K562 (cell line): ENCODE measurements at regions not wholly inside any gene's neighbourhood (a gene's known extent, or its start where the extent isn't known, plus 50 kb on each side); places are given as distances from the start of the nearest gene placed in this dataset.
A peak's percentile ranks its signal among the peaks of the same experiment; 100 is the strongest.

Experiments used
- ATF7 ChIP-seq: fragments of 450-650 bp; IDR thresholded peaks from 2 replicates; pipeline ENCODE4 v1.7.1; 2014; ENCODE audit warnings: mild to moderate bottlenecking, moderate library complexity
- CBX3 ChIP-seq, 2 experiments: IDR thresholded peaks; 1 replicate in 1 of 2; 2 replicates in 1 of 2; pipeline ENCODE4 v1.6.1; 2012; ENCODE audit warnings: inconsistent platforms in 2 of 2, low read length in 2 of 2, borderline replicate concordance in 1 of 2, control low read depth in 1 of 2
- CHAMP1 ChIP-seq: fragments of 450-650 bp; IDR thresholded peaks from 2 replicates; pipeline ENCODE4 v1.6.1; 2016; ENCODE audit warnings: mild to moderate bottlenecking
- CREB1 ChIP-seq, 2 experiments: sonication (generic) in 1 of 2; formaldehyde crosslinking in 1 of 2; IDR thresholded peaks; 2 replicates each; pipeline versions ENCODE4 v1.6.1 to v1.8.0; 2012 to 2022; ENCODE audit warnings: inconsistent platforms in 1 of 2, mild to moderate bottlenecking in 1 of 2, missing genetic modification reagents in 1 of 2, moderate library complexity in 1 of 2
- CREB3L1 ChIP-seq: fragments of 450-650 bp; IDR thresholded peaks from 2 replicates; pipeline ENCODE4 v1.6.1; 2014; ENCODE audit warnings: low read depth, mild to moderate bottlenecking, moderate library complexity, borderline replicate concordance
- CREM ChIP-seq: IDR thresholded peaks from 2 replicates; pipeline ENCODE4 v1.6.1; 2014; ENCODE audit warnings: antibody characterized with exemption, low read depth
- DIDO1 ChIP-seq: fragments of 450-650 bp; IDR thresholded peaks from 2 replicates; pipeline ENCODE4 v1.6.1; 2016; ENCODE audit warnings: low read depth, missing biosample characterization, missing genetic modification characterization
- GABPB1 ChIP-seq: sonication (generic); formaldehyde crosslinking; IDR thresholded peaks from 2 replicates; pipeline ENCODE4 v1.8.0; 2022; ENCODE audit warnings: mild to moderate bottlenecking, missing genetic modification reagents
- HCFC1 ChIP-seq: IDR thresholded peaks from 2 replicates; pipeline ENCODE4 v1.6.1; 2012; ENCODE audit warnings: low read depth, low read length, improper control_type of control experiment
- HMGN3 ChIP-seq: IDR thresholded peaks from 2 replicates; pipeline ENCODE4 v1.6.1; 2011; ENCODE audit warnings: borderline replicate concordance, low read depth, mild to moderate bottlenecking, mixed read lengths, low read length; ENCODE audit not compliant: insufficient read length; ENCODE audit errors: extremely low read depth
- L3MBTL2 ChIP-seq: fragments of 450-650 bp; IDR thresholded peaks from 2 replicates; pipeline ENCODE4 v1.6.1; 2016; ENCODE audit warnings: mild to moderate bottlenecking, moderate library complexity
- MAZ ChIP-seq, 2 experiments: fragments of 450-650 bp in 1 of 2; sonication (generic) in 1 of 2; formaldehyde crosslinking; IDR thresholded peaks in 1 of 2; conservative IDR thresholded peaks in 1 of 2; 2 replicates each; pipeline versions ENCODE4 v1.4.0 to v1.5.0; 2020; ENCODE audit warnings: mild to moderate bottlenecking in 1 of 2, missing genetic modification reagents in 1 of 2
- MEIS2 ChIP-seq: fragments of 450-650 bp; IDR thresholded peaks from 2 replicates; pipeline ENCODE4 v1.6.1; 2014; ENCODE audit warnings: mild to moderate bottlenecking; ENCODE audit not compliant: partially characterized antibody
- NCOR1 ChIP-seq: fragments of 450-650 bp; IDR thresholded peaks from 2 replicates; pipeline ENCODE4 v1.6.1; 2016; ENCODE audit warnings: mild to moderate bottlenecking, moderate library complexity
- YY1 ChIP-seq, 3 experiments: IDR thresholded peaks; 2 replicates each; pipeline ENCODE4 v1.6.1; 2011; ENCODE audit warnings: low read length in 2 of 3, mild to moderate bottlenecking in 2 of 3, moderate library complexity in 2 of 3, borderline replicate concordance in 1 of 3, control low read depth in 1 of 3, low read depth in 1 of 3; ENCODE audit not compliant: insufficient read depth in 3 of 3, insufficient replicate concordance in 2 of 3, control insufficient read depth in 1 of 3, insufficient read length in 1 of 3; ENCODE audit errors: extremely low read depth in 1 of 3
- ZNF445 ChIP-seq: fragments of 250-450 bp; sonication (Bioruptor Pico); IDR thresholded peaks from 2 replicates; pipeline ENCODE4 v1.4.0; 2020; ENCODE audit warnings: low read depth, mild to moderate bottlenecking, moderate library complexity
- TF ChIP-seq, protein P1 (sequence below), 2 experiments: IDR thresholded peaks; 2 replicates each; pipeline ENCODE4 v1.6.1; 2011; ENCODE audit warnings: borderline replicate concordance in 1 of 2, control low read depth in 1 of 2, low read depth in 1 of 2, low read length in 1 of 2, mild to moderate bottlenecking in 1 of 2, mixed read lengths in 1 of 2, moderate library complexity in 1 of 2; ENCODE audit not compliant: insufficient read depth in 1 of 2, insufficient read length in 1 of 2, poor library complexity in 1 of 2, severe bottlenecking in 1 of 2; ENCODE audit errors: extremely low read depth in 1 of 2

DNA sequence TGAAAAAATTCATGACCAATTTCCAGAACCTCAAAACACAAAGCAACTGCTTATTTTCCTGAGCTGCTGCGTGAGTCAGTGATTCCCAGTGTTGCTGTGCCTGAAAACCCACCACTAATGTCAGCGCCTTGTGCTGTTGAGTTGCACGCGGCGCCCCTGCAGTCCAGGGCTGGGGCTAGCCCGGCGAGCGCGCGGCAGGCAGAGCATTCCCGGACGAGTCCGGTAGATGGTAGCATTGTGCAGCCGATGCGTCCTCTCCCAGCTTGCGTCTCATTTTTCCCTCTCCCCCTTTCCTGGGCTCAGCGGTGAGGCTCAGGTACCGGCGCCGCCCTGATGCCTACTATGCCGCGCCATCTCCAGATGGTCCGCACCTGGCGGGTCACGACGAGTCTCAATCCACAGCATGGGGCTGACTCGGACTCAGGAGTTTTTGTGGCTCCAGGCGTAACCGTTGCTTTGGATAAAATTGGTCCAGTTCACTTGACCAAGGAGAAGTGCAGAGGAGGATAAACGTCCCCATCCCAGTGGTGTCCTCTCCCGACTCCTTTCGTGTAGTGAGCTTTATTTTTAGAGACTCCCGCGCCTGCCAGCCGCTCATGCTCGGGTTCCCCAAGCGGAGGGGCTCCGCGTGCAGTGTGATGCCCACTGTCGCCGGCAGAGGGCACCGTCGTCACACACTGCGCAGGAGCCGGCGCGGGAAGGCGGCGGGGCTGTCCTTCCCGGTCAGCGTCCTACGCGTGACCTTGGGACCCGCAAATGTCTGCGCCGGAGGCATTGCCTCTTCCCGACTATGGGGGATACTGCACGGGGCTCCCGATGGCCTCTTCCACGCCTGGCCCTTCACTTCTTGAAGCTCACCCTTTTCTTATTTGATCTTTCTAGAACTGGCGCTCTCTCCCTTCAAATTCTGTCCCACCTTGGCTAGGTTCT, 53.6 kb upstream of the IGFBP7 start (continued):
- no peak for TF ChIP-seq CHAMP1
- TF ChIP-seq GABPB1 (CRISPR knock-in tag) = 0 out of 2 replicates have a peak, but pooled peaks have one; percentile 39
- peak; percentile 55; the same call in 1 of the 2 replicates for TF ChIP-seq CREB3L1
- no peak for TF ChIP-seq DIDO1 (tag)
- TF ChIP-seq HMGN3 = peak; percentile 36
- 0 out of 2 replicates have a peak, but pooled peaks have one; percentile 16 for TF ChIP-seq CREB1 (IDR thresholded peaks at IDR 0.05)
- TF ChIP-seq CREB1 (CRISPR knock-in tag; IDR thresholded peaks at IDR 0.05) = 0 out of 2 replicates have a peak, but pooled peaks have one; percentile 29
- TF ChIP-seq HCFC1 = 0 out of 2 replicates have a peak, but pooled peaks have one; percentile 26
- TF ChIP-seq NCOR1 = no peak
- peak; percentile 32; the same call in 1 of the 2 replicates for TF ChIP-seq ATF7
- peak in 1 of 2 experiments; percentile 64; a peak in 2 of 4 replicates for TF ChIP-seq MAZ (CRISPR knock-in tag; conservative IDR thresholded peaks at IDR 0.05 in 1 of 2, IDR thresholded peaks at IDR 0.05 in 1 of 2)
- TF ChIP-seq L3MBTL2 = peak; percentile 77
- no peak for TF ChIP-seq ZNF445 (CRISPR knock-in tag)
- 0 out of 3 replicates have a peak, but pooled peaks of 1 of the 2 experiments have one; percentile 13 for TF ChIP-seq CBX3 (IDR thresholded peaks at IDR 0.05; ENCODE audit: borderline replicate concordance in 1 of 2, low read length in 2 of 2)
- TF ChIP-seq, protein P1, sequence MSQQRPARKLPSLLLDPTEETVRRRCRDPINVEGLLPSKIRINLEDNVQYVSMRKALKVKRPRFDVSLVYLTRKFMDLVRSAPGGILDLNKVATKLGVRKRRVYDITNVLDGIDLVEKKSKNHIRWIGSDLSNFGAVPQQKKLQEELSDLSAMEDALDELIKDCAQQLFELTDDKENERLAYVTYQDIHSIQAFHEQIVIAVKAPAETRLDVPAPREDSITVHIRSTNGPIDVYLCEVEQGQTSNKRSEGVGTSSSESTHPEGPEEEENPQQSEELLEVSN (IDR thresholded peaks at IDR 0.05; ENCODE audit: borderline replicate concordance in 1 of 2, extremely low read depth in 1 of 2, insufficient read depth in 1 of 2, insufficient read length in 1 of 2, low read depth in 1 of 2, low read length in 1 of 2, poor library complexity in 1 of 2, severe bottlenecking in 1 of 2) = peak; percentile 94 to 97
- TF ChIP-seq YY1 (IDR thresholded peaks at IDR 0.05; ENCODE audit: borderline replicate concordance in 1 of 3, control insufficient read depth in 1 of 3, extremely low read depth in 1 of 3, insufficient read depth in 3 of 3, insufficient read length in 1 of 3, insufficient replicate concordance in 2 of 3, low read depth in 1 of 3, low read length in 2 of 3) = peak in 1 of 3 experiments; percentile 34
- TF ChIP-seq MEIS2 = peak; percentile 13
- TF ChIP-seq CREM = peak; percentile 62
